ENCODE measurements at regions not wholly inside any gene's neighbourhood (a gene's known extent, or its start where the extent isn't known, plus 50 kb on each side); places are given as distances from the start of the nearest gene placed in this dataset.

- DNase-seq, result no peak
- H3K36me3 ChIP-seq, result no peaks in the 10 kb centered on the region
- WGBS, 2 donors, result 69 to 82% methylated on average over 1 of the region's 1 CpG
- H3K27me3 ChIP-seq, result no peaks in the 10 kb centered on the region
- H3K27ac ChIP-seq, result no peak overlapping the region
- H3K4me1 ChIP-seq, result no peaks in the 10 kb centered on the region
- no peaks in the 10 kb centered on the region for H3K9me3 ChIP-seq
- intact Hi-C loops (cut with DNase I), result no loop called here
- no peak for TF ChIP-seq POLR2AphosphoS5 (IDR thresholded peaks at IDR 0.05)
- no peak for TF ChIP-seq POLR2A (IDR thresholded peaks at IDR 0.05)
- H3K4me3 ChIP-seq, result no peak overlapping the region
Observed at GRCh38 chr5:40274568-40274967, 405.1 kb upstream of the PTGER4 start.

- H3K36me3 ChIP-seq, result no peaks in the 10 kb centered on the region
- TF ChIP-seq CTCF (IDR thresholded peaks at IDR 0.05), result no peak
- no peaks in the 10 kb centered on the region for H3K9me3 ChIP-seq
- H3K27ac ChIP-seq, result no peak overlapping the region
- H3K4me3 ChIP-seq, result no peak overlapping the region
- 89 to 90% methylated on average over 1 of the region's 1 CpG for WGBS, 2 donors
- intact Hi-C loops (cut with DNase I), result no loop called here
- H3K27me3 ChIP-seq, result no peaks in the 10 kb centered on the region
- no peak for DNase-seq
- no peaks in the 10 kb centered on the region for H3K4me1 ChIP-seq
Observed at GRCh38 chr5:40273936-40274335, 405.8 kb upstream of the PTGER4 start.

DNA sequence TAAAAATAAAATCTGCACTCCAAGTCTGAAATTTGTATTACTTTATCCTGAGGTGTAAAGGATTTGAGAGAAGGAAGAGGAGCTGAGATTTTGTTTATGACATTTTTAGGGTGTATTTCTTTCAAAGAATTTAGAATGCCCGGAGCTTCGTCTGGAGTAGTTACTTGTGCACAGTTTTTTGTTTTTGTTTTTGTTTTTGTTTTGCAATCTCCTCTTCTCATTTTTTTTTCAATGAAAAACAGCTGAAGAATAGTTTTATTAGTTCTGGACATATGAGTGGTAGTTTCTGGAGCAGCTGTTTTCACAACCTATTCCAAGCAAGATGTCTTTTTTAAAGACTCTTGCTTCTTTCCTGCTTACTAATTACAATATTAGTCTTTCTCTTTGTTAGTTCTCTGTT is 408.2 kb upstream of the PTGER4 start:
- Histone ChIP-seq H3K36me3 (no peaks in the 10 kb centered on the region), H3K4me3 (no peak overlapping the region), H3K9me3 (no peaks in the 10 kb centered on the region), H3K4me1 (no peaks in the 10 kb centered on the region), H3K27me3 (no peaks in the 10 kb centered on the region), H3K27ac (no peak overlapping the region)
- WGBS, 2 donors, result 81 to 89% methylated on average over 2 of the region's 2 CpGs
- TF ChIP-seq POLR2A (IDR thresholded peaks at IDR 0.05) (no peak), CTCF (IDR thresholded peaks at IDR 0.05) (no peak)
- no peak for DNase-seq
- intact Hi-C loops (cut with DNase I), result no loop called here

DNA sequence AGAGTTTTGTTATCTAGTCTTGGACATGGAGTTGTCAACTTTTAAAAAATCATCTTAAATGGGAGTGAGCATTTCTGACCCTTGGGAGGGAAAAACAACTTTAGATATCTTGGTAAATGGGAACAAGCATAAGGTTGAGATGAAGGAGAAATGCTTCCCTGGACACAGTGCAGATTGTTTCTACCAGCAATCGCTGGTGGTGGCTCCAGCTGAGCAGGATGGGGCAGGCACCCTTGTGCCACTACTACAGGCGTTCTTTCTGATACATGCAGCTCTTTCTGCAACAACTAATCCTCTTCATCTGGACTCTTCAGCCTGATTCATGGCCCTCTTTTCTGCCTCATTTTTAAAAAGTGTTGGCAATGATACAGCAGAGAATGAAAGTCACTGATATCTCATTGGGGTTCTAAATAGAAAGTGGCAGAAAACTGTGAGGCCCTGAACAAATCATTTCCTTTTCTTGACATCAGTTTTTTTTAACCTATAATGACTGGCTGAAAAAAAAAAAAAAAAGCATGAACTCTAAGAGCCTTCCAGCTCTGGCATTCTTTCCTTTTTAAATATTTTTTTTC is 409.4 kb upstream of the PTGER4 start:
- intact Hi-C loops (cut with DNase I), result no loop called here
- H3K27ac ChIP-seq, result no peak overlapping the region
- H3K36me3 ChIP-seq, result no peaks in the 10 kb centered on the region
- H3K4me1 ChIP-seq, result no peaks in the 10 kb centered on the region
- no peak for TF ChIP-seq POLR2AphosphoS5 (IDR thresholded peaks at IDR 0.05)
- TF ChIP-seq POLR2A (IDR thresholded peaks at IDR 0.05), result no peak
- no peak for TF ChIP-seq CTCF (IDR thresholded peaks at IDR 0.05)
- TF ChIP-seq EP300 (IDR thresholded peaks at IDR 0.05), result no peak
- no peak for DNase-seq
- H3K27me3 ChIP-seq, result no peaks in the 10 kb centered on the region
- 70 to 86% methylated on average over 2 of the region's 2 CpGs for WGBS, 2 donors
- H3K9me3 ChIP-seq, result no peaks in the 10 kb centered on the region
- H3K4me3 ChIP-seq, result no peak overlapping the region

DNA sequence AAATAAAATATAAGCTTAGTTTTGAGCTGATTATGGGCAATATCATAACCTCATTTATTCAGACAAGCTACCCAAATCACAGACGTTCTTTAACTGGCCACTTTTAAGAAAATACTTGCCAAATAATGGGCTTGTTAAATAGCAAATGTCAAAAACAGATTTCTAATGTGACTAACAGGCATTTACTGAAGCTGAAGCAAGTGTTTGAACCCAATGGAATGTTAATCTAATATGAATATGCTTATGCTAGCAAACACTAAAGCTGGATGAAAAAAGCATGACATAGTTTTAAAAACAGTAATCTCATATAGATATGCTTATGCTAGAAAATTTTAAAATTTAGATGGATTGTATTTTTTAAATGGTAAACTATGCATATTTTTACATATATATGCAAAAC is 411.6 kb upstream of the PTGER4 start:
- Histone ChIP-seq H3K27me3 (no peaks in the 10 kb centered on the region), H3K4me1 (no peaks in the 10 kb centered on the region), H3K36me3 (no peaks in the 10 kb centered on the region), H3K4me3 (no peak overlapping the region), H3K27ac (no peak overlapping the region), H3K9me3 (no peaks in the 10 kb centered on the region)
- DNase-seq, result no peak
- no peak for TF ChIP-seq POLR2A (IDR thresholded peaks at IDR 0.05)
- no peak for TF ChIP-seq EP300 (IDR thresholded peaks at IDR 0.05)
- no peak for TF ChIP-seq CTCF (IDR thresholded peaks at IDR 0.05)
- no peak for TF ChIP-seq POLR2AphosphoS5 (IDR thresholded peaks at IDR 0.05)
- WGBS, 2 donors, result 83 to 90% methylated on average over 1 of the region's 1 CpG
- intact Hi-C loops (cut with DNase I), result no loop called here
